ENCODE measurements at regions not wholly inside any gene's neighbourhood (a gene's known extent, or its start where the extent isn't known, plus 50 kb on each side); places are given as distances from the start of the nearest gene placed in this dataset.

DNA sequence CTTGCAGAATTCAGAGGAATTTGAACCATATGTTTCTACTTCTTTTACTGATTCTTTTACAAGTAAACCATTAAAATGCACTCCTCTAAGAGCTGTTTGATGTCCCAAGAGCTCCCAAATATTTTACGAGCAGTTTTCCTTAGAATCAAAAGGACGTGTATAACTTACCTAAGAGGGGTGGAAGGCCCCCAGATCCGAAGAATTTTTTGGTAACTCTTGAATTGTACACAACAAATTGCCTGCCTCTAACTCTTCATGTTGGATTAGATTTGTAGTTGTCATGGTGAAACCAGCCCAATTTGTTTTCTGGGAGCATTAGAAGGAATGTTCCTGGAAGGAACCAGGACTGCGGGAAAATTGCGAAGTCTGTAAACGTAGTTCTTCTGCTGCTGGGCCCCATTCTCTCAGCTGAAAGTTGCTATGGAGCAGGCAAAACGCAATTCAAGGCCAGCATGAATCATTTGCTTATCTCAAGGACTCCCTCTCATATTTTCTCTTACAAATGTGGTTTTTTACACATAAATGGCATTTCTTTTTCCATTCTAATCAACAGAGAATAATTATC, 124.8 kb upstream of the TMEM72 start (continued):
- TF ChIP-seq, protein P1, sequence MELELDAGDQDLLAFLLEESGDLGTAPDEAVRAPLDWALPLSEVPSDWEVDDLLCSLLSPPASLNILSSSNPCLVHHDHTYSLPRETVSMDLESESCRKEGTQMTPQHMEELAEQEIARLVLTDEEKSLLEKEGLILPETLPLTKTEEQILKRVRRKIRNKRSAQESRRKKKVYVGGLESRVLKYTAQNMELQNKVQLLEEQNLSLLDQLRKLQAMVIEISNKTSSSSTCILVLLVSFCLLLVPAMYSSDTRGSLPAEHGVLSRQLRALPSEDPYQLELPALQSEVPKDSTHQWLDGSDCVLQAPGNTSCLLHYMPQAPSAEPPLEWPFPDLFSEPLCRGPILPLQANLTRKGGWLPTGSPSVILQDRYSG (tag; conservative IDR thresholded peaks at IDR 0.05; ENCODE audit: low read depth), result no peak
- TF ChIP-seq, protein P2, sequence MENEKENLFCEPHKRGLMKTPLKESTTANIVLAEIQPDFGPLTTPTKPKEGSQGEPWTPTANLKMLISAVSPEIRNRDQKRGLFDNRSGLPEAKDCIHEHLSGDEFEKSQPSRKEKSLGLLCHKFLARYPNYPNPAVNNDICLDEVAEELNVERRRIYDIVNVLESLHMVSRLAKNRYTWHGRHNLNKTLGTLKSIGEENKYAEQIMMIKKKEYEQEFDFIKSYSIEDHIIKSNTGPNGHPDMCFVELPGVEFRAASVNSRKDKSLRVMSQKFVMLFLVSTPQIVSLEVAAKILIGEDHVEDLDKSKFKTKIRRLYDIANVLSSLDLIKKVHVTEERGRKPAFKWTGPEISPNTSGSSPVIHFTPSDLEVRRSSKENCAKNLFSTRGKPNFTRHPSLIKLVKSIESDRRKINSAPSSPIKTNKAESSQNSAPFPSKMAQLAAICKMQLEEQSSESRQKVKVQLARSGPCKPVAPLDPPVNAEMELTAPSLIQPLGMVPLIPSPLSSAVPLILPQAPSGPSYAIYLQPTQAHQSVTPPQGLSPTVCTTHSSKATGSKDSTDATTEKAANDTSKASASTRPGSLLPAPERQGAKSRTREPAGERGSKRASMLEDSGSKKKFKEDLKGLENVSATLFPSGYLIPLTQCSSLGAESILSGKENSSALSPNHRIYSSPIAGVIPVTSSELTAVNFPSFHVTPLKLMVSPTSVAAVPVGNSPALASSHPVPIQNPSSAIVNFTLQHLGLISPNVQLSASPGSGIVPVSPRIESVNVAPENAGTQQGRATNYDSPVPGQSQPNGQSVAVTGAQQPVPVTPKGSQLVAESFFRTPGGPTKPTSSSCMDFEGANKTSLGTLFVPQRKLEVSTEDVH (IDR thresholded peaks at IDR 0.05; ENCODE audit: low read depth, partially characterized antibody), result no peak
- no peak for TF ChIP-seq CBX3 (IDR thresholded peaks at IDR 0.05; ENCODE audit: borderline replicate concordance in 1 of 2, low read length in 2 of 2)
- no peak for TF ChIP-seq NFE2L1 (tag; IDR thresholded peaks at IDR 0.05; ENCODE audit: borderline replicate concordance, low read depth)
- TF ChIP-seq TFAM (CRISPR knock-in tag; conservative IDR thresholded peaks at IDR 0.05), result no peak
- no peak for TF ChIP-seq E2F1 (CRISPR knock-in tag; IDR thresholded peaks at IDR 0.05)
- TF ChIP-seq ZNF384 (IDR thresholded peaks at IDR 0.05; ENCODE audit: low read depth, low read length), result no peak
- TF ChIP-seq MTF1 (CRISPR knock-in tag; IDR thresholded peaks at IDR 0.05; ENCODE audit: borderline replicate concordance), result no peak

Measured in K562 (cell line).